HK-2 (cell line): ENCODE measurements at regions not wholly inside any gene's neighbourhood (a gene's known extent, or its start where the extent isn't known, plus 50 kb on each side); places are given as distances from the start of the nearest gene placed in this dataset.

ENCODE experiments used
- DNase-seq: peaks from one replicate; pipeline ENCODE4 v3.0.0-alpha.2; 2018; ENCODE audit not compliant: unreplicated experiment

DNA sequence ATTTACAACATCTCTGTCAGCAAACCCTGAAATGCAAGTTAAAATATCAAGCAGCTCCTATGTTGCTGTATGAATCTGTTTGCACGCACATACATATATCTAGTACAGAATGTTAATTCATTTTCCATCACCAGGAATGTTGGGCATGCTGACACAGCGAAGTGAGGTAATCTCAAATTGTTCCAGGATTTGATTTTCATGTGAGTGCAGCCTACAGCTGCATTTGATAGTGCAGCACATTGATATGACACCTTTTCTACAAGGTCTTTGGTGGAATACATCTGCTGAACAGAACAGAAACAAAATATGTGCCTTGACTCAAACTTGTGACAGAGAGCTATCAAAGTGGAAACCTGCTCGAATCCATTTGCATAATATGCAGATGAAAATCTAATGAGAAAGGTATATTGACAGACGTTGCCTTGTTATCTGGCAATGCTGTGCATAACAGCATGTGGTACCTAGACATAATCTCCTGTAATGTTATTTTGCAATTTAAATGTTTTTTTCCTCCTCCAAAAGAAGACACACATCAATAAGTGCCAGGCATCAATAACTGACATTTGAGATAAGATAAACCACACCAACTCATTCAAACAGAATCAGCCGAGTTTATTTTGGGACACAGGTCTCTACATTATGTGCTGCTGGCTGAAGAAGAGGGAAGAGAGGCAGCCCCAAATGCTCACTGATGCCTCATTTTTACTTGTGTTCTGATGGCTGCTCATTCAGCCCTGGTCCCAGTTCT, 512.2 kb downstream of the ZNF608 start:
- DNase-seq: no peak

DNA sequence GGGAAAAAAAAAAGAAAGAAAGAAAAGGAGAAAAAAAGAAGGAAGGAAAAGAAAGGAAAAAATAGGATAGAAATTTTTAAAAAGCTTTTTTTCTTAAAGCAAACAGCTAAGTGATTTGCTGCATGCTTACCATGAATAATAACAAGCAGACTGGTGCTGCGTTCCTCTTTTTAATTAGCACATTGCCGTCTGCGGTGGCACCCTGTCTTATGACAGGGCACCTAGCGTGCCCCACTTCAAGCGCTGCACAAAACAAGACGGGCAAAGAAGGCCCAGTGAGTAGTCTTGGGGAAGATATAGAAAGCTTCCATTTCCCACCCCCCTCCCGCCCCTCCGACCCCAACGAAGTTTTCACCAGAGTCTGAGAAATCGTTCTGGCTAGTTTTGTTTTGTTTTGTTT, 513.9 kb downstream of the ZNF608 start:
- no peak for DNase-seq

DNA sequence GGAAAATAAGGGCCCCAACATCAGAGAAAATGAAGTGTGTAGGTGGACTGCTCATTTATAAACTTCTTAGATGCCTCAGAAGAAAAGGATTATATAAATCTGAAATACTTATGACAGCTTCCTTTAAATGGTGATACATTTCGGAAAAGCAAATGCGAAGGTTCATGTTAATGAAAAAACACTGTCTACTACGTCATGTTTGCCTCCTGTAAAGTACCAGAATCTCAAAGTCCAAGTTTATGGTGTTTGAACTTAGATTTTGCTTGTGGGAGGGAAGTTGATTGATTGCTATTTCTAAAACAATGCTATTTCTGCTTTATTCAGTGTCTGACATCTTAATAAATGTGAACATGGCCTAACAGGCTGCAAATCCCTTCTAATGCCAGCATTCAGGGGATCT, 514.6 kb downstream of the ZNF608 start:
- DNase-seq: no peak

DNA sequence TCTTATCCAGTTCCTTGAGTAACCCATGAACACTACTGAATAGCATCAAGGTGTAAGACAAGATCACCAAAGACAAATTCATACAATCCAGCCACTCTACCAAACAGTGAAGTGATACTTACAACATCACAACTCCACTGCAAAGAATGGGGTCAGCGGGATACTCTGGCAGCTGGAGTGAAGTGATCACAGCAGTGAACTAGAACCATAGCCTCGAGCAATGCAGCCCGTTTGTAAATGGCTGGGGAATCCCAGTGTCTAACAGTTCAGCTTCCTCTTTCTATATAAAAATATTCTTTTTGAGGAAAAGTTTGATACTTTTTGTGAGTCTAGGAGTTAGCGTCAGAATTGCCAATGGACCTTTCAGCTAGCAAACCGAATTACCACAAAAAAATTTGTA, 515.2 kb downstream of the ZNF608 start:
- DNase-seq: no peak

DNA sequence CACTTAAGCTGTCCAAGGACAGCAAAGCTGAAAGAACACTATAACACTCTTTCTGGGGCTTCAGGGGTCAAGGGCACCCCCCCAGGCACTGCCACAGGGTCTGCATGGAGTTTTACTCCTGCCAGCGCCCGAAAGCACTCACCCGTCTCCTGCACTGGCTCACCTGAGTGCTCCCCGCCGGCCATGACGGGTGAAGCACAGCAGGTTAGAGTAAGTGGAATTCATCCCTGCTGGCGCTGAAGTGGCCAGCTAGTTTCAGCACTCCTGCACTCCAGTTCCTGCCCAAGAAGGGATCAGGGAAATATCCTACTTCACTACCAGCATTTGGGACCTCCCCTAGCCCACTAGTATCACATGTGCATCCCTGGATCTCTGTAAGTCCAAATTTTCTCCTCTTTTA, 516.0 kb downstream of the ZNF608 start:
- no peak for DNase-seq

DNA sequence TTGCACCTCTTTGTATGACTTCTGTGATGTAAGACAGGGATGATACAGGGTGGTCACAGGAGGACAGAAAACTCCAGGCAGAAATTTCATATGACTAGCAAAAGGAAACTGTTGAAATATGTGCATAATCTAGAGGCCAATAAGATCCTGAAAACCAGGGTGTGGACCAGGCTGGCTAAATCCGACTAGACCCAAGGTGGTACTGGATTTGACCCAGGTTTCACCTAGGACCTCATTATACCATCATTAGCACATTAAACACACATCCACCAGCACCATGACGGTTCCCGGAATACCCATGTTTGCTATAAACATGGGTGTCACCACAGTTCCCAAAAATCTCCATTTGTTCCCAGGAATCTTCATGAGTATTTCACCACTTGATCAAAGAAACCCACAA, 517.1 kb downstream of the ZNF608 start:
- DNase-seq: no peak

DNA sequence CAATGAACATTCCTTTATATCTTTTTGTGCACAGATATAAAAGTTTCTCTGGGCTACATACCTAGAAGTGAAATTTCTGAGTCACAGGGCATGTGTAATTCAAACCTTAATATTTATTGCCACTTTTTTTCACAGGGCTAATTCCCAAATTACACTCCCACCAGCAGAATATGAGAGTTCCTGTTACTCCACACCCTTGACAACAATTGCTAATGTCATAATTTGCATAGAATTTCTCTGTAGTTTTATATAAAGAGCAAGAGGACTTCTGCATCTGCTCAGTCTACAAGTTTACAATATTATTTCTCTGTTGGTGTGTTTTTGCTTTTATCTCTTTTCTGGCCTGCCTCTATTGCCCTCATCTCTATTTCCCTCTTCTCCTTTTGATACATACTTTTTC, 518.5 kb downstream of the ZNF608 start:
- DNase-seq: no peak

DNA sequence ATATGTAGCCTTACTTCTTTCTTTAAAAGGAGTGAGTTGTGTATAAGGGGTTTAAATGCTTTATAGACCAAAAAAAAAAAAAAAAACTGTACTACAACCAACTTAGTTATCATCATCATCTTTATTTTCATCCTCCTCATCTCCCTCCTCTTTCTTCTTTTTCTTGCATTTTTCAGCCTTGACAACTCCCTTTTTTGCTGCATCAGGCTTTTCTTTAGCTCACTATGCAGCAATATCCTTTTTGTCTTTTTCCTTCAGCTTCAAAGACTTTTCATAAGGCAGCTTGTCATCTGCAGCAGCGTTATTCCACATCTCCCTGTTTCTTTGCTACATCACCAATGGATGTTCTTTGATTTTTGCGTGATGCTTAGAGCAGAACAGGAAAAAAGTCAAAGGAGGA, 526.0 kb downstream of the ZNF608 start:
- no peak for DNase-seq

DNA sequence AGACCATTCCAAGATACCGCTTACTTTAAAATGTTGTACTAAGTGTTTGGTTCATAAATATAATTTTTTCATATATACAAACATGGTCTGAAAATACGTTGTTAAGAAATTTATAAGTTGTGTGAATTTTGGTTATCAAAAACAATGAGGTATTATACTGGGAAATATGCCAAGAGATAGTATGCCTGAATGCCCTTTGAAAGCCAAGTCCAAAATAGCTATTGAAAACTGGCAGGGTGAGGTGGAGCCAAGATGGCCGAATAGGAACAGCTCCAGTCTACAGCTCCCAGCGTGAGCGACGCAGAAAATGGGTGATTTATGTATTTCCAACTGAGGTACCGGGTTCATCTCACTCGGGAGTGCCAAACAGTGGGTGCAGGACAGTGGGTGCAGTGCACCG, 533.5 kb downstream of the ZNF608 start:
- DNase-seq: no peak

DNA sequence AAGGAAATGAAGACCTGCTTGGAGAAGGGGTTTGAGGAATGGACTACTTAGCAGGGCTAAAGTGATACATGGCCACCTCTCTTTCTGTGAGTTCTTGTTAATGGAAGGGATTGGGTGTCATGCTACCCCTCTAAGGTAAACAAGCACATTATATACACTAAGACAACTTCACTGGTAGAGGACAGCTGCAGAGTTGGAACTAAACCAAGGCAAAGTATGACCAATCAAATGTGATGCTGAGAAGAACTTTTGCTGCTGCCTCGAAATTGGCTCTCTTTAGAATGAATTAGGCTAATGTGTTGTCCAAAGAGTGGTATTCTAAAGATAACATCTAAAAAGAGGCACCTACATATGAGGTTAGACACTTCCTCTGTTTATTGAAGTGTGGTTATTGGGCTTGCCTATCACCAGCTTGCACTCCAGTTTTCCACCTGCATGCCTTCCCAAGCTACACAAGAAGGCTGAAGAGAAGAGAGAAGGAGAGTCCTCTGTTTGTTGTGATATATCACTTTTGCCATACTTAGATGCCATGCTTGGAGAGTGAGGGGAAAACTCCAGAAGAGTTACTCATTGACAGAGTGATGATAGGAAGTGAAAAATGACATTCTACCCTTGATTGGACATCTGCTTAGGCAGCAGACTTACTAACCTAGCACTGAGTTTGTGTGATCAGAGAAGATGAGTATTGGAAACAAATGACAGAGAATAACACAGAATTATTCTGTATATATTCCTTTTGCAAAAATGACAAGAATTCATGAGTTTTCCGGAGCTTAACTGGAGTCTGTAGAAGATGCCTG, 536.1 kb downstream of the ZNF608 start:
- DNase-seq: no peak

DNA sequence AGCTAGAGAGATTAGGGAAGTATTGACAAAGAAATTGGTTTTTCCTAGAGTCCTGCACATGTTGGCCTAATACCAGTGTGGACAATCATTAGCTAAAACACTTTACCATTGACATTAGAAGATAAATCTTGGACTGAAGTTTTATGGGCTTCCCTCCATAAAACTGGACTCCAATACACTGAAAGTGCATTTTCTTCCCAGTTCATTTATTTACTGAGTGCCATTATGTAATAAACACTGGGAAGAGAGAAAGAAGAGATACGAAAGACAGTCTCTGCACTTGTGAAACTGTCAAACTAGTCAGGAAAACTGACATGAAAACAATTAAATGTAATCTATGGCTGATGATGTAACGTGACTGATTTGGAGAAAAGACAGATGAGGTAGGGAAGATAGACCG, 539.3 kb downstream of the ZNF608 start:
- DNase-seq: no peak

DNA sequence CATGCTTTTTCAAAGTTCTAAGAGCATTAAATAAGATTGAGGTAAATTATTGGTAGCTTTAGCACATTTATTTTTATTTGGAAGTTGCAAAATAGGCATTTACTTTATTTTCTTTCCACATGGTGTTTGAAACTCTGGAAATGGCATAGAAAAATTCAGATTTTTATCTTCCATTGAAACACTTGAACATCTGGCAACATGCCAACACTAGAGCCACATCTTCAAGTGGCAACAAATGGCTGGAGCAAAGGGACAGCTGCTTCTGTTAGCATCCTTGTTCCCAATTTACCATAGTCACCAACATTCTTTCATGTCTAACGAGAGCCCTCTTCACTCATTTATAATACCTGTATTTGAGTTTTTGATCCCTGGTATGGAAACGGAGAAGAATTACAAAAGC, 539.9 kb downstream of the ZNF608 start:
- no peak for DNase-seq

DNA sequence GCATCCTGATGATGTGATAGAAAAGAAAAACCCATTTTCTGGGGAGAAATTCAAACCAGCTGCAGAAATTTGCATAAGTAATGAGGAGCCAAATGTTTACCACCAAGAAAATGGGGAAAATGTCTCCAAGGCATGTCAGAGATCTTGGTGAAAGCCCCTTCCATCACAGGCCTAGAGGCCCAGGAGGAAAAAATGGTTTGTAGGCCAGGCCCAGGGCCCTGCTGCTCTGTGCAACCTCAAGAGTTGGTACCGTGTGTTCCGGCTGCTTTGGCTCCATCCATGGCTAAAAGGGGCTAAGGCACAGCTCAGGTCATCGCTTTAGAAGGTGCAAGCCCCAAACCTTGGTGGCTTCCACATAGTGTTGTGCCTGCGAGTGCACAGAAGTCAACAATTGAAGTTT, 543.1 kb downstream of the ZNF608 start:
- DNase-seq: no peak

DNA sequence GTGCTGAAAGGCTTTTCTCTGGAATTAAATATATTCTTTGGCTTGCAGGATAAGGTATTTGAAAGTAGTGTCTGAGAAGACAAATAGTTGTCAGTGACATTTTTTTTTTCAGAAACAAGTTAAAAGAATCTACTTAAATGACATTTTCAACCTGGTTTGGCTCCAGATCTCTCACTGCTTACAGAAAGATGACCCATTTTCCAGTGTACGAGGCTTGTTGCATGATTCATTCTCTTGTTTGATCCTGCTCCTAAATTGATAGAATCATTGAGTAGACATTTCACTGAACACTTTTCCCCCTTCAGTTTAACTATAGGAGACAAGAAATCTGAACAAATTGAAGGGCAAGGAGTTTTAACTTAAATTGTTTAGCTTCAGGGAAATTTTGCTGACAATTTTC, 546.1 kb downstream of the ZNF608 start:
- no peak for DNase-seq

DNA sequence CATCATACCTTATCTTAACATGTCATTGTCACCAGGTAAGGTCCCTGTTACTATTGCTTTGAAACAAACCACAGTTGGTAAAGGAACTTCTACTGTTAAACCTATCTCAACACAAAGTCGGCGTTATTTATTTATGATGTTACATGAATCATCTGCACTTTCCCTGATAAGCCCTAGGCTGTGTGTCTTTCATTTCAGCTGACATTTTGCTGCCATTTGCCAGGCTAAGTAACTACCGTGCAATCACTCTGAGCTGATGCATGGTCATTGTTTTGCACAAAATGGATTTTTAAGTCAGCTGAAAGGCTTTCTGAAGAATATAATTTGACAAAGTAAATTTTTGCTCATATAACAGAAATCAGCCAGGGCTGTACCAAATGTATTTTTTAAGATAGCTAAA, 546.5 kb downstream of the ZNF608 start:
- no peak for DNase-seq

DNA sequence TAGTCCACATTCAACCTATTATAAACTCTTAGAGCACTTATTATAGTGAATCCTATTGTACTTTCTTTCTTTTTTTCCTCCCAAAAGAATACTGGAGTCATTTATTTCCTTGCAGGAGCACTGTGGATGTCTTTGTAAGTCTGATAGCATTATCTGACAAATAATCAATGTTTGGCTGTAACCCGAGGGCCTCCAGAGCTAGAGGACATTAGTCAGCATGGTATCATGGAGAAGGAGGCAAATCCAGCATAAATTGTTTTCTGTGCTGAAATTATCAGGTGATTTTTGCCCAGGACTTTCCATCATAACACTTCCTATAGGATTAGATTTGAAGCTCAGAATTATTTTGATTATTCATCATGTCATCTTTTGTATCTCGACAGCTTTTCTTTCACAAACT, 551.0 kb downstream of the ZNF608 start:
- no peak for DNase-seq

DNA sequence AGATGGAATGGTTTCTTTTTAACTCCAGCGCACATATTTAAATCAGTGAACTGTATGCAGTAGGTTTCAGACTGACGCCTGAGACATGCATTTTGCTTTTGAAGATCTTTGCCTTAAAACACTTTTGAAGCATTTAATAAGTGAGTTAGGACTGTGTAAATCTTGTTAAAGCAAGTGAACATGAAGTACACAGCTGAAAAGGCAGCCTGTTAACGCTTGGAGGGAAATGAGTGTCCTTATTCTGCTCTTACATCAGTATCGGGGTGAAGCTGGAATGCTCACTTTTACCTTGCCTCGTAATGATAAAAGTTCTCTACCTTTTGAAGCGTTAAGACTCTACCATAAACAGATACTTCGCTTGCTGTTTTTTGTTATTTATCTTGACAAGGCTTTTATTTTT, 552.2 kb downstream of the ZNF608 start:
- no peak for DNase-seq

DNA sequence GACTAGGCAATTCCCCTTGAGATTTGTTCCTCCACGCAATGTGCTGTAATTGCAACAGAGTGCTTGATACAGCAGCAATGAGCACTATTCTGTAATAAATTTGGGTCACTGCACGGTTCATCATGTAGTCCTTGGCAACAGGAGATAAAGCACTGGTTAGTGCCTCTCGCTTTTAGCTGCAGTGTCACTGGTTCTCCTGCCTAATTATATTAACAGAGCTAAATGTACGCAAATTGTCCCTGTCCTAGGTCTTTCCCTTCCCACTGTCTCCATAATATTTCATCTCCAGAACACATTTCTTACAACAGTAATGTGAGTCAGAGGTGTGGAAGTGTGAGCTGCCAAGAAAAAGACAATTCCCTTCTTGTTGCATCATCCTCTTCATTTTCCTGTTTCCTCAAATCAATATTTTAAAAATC, 553.1 kb downstream of the ZNF608 start:
- DNase-seq: no peak

DNA sequence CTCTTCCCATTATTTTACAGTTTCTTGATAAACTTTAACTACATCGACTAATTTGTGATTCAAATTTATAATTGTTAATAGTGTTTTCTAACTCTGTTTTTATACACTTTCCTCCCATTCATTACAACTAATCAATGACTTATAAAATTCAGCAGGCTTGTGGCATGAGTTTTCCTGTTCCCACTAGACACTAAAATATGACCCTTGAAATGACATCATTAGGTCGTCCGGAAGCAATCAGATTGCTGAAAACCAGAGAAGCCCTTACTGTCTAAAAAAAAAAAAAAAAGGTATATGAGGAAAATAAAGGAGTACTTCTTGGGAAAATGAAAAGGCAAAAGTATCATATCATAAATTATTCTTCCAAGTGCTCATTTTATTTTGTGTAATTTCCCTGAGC, 553.7 kb downstream of the ZNF608 start:
- no peak for DNase-seq

DNA sequence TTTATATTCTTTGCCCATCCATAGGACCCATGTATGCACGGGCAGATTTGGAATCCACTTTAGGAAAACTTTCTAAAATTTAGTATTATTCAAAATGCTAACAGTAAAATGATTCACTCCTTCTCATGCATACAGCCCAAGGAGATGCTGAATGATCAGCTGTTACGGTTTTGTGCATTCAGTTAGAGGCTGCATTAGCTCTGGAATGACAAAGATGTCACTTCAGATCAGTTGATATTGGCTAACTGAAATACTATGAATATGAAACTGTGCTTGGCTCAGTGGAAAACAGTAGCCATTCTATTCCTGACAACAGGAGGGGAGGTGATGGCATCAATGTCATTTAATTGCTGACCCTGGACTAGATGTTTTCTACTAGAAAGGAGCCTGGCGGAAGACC, 560.7 kb downstream of the ZNF608 start:
- DNase-seq: no peak

DNA sequence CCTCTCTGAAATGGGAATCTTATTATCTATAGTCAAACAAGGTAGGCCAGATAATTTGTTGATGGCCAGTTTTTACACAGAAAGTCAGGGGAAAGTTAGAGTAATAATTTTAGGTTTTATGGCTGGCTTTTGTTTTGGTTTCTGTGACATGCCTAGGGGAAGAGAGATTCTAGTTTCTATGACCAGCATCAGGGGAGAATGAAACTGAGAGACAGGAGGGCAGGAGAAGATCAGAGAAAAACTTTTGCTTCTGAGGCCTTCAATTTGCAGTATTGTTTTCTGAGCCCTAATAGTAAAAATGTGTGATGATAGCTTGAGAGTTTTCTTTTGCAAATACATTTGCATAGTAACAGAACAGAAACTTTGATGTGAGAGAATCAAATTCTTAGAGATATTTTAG, 564.3 kb downstream of the ZNF608 start:
- no peak for DNase-seq

DNA sequence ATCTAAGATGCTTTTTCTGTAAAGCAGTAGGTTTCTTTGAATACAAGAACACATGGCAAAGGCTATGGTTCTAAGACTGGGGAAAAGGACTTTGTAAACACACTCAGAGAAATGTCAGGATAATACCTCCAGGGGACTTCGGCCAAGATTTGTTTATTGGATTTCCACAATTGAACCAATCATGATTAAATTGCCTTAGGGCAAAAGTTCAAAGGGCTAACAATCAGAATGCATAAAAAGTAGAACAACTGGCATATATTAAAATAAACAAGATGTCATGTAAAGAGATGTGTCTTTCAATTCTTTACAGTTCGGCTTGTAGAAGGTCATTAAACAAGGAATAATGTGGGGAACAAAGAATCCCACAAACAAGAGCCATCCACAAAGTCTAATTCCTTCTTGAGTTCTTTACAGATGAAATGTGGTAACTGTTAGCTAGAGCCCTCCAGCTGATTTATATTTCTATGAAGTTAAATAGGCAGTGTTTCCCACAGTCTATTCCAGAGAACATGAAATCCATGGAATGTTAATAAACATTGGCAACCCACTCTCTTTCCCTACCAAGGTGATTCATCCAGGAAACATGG, 565.5 kb downstream of the ZNF608 start:
- no peak for DNase-seq

DNA sequence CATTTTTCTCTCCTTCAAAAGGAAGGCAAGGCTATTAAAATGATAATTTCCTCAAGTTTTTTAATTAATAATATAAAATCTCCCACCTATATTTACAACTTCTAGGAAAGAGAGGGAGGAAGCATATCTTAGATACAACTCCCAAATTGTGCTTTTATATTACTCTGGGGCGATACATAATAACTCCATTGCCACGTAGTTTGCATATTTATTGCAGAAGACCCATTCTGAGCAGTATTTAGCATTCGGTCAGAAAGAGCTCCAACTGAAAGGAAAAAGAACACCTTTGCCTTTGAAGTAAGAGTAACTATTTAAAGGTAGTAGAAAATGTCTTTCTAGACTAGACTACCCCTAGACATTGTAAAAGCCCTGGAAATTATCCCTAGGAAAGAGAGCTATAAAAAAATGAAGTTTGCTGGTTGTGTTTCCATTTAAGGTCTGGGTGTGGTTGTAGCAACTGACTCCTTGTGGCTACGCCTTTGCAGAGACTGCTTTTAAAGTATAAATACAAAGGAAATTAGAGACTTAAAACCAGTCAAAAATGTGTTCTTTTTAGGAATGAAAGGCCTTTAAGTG, 566.1 kb downstream of the ZNF608 start:
- DNase-seq: no peak
